ENCODE measurements at regions not wholly inside any gene's neighbourhood (a gene's known extent, or its start where the extent isn't known, plus 50 kb on each side); places are given as distances from the start of the nearest gene placed in this dataset.

DNA sequence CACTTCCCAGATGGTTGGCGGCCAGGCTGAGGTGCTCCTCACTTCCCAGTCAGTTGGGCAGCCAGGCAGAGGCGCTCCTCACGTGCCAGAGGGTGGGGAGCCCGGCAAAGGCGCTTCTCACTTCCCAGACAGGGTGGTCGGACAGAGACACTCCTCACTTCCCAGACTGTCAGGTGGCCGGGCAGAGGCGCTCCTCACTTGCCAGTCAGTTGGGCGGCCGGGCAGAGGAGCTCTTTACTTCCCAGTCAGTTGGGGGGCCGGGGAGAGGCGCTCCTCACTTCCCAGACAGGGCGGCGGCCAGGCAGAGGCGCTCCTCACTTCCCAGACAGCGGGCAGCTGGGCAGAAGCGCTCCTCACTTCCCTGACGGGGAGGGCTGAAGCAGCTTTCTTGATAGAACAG, 143.0 kb upstream of the ARID2 start:
- DNase-seq (ENCODE audit: low read depth), result no peak

DNA sequence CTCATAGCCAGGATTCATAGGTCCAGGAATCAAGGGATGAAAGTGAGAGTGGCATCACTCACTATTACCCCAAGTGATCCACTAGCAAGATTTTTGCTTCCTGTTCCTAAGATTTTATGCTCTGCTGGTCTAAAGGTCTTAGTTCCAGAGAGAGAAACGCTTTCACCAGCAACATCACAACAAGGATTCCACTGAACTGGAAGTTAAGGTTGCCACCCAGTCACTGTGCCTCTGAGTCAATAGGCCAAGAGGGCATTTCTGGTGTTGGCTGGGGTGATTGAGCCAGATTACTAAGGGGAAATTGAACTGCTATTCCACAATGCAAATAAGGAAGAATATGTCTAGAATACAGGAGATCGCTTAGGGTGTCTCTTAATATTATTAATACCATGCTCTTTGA, 142.5 kb upstream of the ARID2 start:
- no peak for DNase-seq (ENCODE audit: low read depth)

DNA sequence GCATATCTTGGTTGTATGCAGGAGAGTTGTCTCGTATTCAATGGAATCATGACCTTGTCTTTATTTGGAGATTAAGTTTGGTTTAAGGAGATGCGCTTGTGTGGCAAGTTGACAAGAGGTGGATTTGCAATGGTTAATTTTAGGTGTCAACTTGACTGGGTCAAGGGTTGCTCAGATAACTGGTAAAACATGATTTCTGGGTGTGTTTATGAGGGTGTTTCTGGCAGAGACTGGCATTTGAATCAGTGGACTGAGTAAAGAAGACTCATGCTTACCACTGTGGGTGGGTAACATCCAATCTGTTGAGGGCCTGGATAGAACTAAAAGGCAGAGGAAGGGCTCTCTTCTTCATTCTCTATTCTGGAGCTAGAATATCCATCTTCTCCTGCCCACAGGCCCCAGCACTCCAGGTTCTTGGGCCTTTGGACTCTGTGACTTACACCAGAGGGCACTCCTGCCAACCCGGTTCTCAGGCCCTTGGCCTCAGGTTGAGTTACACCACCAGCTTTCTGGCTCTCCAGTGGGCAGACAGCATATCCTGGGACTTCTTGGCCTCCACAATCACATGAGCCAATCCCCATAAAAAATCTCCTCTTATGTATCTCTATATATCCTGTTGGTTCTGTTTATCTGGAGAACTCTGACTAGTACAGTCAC, 141.5 kb upstream of the ARID2 start:
- peak; percentile 52 for DNase-seq (ENCODE audit: low read depth)

DNA sequence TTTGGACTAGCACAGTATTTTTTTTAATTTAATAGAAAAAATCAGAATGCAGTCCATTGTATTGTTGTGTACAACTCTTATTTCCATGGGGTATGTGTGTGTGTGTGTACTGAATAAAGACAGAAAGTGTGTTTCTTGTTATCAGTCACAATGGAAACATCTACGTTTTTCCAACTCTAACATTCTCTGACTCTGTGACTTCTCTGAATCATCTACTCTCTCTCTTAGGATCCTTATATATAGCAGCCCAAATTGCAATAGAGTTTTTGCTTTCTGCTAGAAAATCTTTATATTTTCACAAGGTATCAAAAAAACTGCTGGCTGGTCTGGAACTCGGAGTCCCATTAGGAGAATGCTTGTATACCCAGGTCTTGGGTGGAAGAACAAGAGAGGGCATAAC, 138.9 kb upstream of the ARID2 start:
- no peak for DNase-seq (ENCODE audit: low read depth)

DNA sequence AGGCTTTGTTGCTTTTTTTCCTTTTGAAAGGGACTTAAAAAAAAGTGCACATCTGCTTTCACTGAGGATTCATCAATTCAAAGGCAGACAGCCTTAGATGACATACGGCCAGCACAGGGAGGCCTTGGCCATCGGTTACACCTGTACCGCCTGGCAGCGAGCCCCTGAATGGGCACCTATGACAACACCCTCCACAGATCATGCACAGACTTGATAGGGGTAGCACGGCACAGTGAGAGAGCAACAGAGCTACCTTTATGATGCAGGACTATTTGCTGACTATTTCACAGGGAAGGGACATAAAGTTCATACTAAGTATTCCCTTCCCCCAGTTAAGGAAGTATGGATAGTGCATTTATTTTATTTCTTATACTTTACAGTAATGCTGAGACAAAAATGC, 137.9 kb upstream of the ARID2 start:
- no peak for DNase-seq (ENCODE audit: low read depth)

DNA sequence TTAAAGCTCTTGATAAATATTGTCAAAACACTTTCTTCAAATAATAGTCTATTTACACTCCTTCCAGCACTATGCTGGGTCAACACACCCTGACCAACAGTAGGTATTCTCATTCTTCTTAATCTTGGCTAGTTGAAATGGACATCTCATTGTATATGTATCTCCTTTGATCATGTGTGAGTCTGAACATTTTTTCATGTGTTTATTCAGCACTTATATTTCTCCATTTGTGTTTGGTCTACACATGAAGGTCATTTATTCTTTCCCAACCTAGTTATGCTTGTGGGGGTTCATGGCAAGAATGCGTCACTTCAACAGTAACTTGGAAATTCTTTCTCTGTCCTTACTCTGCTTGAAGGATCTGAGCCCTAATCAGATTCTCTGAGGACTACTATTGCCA, 133.1 kb upstream of the ARID2 start:
- no peak for DNase-seq (ENCODE audit: low read depth)

DNA sequence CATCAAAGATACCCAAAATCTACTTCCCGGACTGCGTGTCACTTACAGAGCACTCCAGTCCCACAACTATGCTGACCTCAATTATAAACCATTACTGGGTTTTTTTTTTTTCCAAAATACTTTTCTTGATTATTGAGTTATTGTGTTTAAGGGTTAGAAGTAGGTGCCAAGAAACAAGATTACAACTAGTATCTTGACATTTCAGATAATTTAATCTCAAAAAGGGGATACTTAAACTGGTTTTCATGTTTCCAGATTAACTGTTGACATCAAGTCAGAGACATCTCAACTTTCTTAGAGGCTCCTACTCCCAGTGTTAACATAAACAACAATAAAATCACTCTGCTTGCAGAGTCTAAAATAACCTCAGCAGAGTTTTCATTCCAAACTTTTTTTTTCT, 131.2 kb upstream of the ARID2 start:
- no peak for DNase-seq (ENCODE audit: low read depth)

DNA sequence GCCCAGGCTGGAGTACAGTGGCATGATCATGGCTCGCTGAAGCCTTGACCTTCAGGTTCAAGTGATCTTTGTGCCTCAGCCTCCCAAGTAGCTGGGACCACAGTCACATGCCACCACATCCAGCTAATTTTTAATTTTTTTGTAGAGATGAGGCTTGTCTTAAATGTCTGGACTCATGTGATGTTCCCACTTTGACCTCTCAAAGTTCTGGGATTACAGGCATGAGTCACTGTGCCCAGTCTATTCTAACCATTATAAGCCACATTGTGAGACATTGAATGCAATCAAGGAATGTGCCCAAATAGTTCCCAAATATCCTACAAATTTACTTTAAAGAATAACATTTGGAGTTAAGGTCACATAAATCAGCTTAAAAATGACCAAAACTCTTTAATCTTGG, 130.7 kb upstream of the ARID2 start:
- DNase-seq (ENCODE audit: low read depth), result peak; percentile 32

DNA sequence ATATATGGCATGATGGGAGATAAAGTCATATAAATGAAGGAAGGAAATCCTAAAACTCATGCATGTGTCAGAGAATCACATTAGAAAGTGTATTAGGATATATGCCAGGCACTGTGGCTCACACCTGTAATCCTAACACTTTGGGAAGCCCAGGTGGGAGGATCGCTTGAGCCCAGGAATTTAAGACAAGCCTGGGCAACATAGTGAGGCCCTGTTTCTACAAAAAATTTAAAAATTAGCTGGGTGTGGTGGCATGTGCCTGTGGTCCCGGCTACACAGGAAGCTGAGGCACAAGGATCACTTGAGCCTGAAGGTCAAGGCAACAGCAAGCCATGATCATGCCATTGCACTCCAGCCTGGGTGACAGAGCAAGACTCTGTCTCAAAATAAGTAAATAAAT, 130.3 kb upstream of the ARID2 start:
- DNase-seq (ENCODE audit: low read depth), result no peak

DNA sequence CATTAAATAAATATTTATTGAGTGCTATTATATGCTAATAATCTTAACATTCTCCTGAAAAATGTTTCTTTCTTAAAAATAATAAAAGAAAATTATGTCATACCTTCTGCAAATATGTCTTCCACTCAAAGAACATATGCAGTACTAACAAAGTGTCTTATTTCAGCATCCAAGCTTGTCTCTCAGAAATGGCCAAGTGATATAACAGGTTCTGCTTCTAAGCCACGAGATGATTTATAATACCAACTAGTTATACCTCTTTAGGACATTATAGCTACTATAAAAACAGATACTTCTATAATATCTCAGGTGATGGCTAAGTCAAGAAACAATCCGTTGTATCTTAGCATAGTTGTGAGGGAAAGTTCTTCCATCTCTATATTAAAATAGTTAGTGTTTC, 128.1 kb upstream of the ARID2 start:
- no peak for DNase-seq (ENCODE audit: low read depth)

DNA sequence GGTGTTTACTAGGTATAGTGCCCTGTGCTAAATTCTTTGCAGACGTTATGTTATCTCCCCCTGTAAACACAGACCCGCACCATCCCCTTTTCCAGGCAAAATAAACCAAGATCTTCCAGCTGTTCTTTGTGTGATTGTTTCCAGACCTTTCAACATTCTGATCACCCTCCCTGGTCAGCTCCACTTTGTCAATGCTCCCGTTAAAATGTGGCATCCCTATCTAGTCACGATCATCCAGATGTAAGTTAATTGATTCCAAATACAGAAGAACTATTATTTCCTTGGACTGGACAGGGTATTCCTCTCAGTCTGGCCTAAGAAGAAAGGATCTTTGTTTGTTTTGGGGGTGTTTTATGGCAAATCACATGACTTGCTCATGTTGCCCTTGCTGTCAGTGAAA, 127.6 kb upstream of the ARID2 start:
- no peak for DNase-seq (ENCODE audit: low read depth)

DNA sequence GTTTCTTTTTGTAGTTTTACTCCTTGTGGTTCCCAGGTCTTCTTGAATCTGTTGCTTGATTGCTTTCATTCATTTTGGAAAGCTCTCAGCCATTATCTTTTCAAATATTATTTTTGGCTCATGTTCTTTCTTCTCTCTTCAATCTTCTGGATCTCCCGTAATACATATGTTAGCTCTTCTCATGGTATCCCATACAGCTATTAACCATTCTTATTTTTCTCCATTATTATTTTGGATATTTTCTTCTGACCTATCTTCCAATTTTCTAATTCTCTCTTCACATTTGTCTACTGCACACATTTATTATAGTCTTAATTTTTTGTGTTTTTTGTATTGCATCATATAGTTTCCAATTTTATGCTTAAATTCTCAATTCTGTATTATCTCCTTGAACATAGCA, 123.9 kb upstream of the ARID2 start:
- DNase-seq (ENCODE audit: low read depth), result no peak

DNA sequence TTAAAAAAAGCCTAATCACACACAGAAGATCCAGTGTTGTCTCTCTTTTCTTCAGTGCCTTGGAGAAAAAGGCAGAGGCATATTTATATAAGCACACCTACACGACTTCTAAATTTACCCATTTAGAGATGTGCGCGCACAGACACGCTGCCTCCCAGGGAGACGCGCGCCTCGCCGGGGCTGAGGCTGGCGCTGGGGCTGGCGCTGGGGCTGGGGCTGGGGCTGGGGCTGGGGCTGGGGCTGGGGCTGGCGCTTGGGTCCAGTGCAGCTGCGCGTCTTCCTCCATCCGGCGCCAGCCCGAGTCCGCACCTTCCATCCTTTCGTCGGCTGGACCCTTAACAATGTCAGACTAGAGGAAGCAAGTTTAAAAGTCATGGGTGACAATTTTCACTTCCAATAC, 118.4 kb upstream of the ARID2 start:
- no peak for DNase-seq (ENCODE audit: low read depth)

DNA sequence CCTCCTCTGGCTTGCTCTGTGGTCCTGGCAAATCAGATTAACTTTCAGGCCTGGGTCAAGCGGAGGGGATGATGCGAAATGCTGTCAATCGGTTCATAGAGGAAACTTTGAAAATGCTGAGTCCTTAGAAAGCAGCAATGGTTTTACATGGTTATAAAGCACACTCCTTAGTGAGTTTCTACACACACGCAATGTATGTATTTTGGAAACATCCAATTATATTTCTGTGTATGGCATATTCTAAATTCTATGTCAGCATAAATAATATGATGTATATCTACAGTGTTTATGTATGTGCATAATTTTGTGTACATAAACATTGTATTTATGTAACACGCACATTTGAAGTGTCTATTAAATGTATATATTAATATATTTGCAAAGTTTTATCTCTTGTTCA, 118.0 kb upstream of the ARID2 start:
- DNase-seq (ENCODE audit: low read depth), result no peak

DNA sequence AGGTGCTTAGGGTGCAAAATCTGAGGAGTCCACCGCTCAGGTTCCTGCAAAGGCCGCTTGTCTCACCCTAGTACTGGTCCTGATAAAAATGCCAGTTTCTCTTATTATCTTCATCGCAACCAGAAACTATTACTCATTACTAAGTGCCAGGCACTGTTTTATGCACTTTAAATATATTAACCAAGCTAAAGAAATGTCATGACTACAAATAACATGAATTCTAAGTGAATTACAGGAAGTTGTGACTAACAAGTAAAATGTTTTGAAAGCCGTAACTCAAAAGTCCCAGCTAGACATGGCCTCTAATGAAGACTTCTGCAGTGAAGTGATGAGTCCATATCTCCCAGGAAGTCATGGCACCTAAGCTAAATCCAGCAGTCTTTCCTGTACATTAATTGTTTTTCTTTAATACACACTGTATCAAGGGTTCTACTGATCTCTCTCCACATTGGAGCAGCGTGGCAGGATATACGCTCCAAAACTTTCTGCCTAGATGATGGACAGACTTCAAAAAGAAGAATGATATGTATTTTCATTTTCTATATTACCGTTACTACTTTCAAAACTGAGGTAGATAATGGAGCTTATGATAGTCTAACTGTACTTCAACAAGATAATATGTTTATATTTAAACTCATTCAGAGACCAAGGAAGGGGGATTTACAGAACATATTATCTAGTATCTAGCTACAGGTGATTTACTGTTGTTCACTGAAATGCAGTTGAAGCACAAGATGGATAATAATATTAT, 117.3 kb upstream of the ARID2 start:
- DNase-seq (ENCODE audit: low read depth), result no peak

DNA sequence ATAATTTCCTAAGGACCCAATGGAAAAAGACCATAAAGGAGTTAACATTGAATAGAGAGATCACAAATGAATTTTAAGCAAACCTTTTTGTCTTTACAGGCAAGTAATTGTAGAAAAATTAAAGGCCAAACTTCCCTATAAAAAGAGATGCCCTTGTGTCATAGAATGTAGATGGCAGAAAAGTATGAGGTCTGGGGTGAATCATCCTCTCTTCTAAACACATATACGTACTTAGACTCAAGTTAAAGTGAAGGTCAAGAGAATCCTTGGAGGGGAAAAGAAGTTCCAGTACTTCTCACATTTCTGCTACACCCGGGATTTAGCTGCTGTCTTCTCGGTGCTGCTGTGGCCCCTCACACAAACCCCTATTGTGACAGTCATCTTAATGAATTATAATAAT, 116.2 kb upstream of the ARID2 start:
- DNase-seq (ENCODE audit: low read depth), result no peak

DNA sequence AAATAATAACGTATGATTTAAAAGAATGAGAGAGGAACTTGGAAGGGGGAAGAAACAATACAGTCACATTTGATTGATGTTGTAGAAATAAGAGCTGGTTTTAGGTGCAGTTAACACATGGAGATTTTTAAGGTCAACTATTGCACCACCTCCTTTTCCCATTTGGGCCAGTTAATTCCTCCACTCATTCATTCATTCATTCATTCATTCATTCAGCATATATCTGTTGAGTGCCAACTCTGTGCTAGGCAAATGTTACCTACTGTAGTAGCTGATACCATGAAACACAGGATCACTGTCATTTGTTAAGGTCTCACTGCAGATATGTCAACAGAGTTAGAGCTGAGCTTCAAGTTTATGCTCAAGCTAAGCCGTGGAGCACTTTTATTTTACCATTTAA, 115.7 kb upstream of the ARID2 start:
- no peak for DNase-seq (ENCODE audit: low read depth)

DNA sequence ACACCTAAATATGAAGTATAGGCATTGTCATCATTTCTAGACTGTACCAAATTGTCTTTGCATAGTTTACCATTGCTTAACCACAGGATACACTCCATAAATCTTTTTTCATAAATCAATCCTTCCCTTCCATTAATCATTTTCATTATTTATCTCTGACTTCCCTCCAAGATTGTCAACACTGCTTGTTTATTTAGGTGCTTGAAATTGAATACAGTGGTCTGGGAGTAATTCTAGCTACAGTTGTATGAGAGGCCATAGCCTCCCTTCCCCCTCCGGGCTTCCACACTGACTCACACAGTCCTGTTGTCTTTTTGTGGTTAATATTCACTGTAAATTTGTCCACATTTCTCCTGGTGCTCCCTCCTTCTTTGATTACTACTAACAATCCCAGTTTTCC, 114.2 kb upstream of the ARID2 start:
- peak; percentile 87 for DNase-seq (ENCODE audit: low read depth)

DNA sequence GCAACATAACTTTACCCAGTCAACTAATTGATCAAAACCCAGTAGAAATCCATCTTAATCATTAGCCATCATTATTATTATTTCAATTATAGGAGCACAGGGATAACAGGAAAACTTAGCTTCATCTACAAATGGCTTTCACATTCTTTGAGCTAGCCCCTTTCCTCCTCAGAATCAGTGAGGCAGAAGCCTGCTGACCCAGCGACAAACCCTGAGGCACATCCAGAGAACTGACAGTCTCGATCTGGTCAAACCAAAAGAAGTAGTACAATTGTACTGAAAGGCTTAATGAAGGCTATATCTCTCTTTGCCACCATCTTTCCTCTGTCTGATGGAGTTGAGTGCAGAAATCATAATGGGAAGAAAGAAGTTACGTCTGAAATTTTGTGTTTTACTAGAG, 109.8 kb upstream of the ARID2 start:
- no peak for DNase-seq (ENCODE audit: low read depth)

DNA sequence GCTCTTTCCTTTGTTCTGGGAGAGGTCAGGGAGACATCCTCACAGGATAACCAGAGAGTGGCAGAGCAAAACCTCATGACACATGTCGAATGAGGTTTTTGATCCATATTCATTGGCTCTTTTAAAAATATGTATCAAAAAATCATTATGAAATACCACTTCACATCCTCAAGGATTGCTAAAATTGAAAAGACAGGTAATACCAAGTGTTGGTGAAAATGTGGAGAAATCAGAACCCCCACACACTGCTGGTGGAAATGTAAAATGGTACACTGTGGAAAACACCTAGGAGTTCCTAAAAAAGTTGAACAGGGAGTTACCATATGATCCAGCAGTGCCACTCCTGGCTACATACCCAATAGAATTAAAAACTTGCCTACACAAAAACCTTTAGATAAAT, 107.8 kb upstream of the ARID2 start:
- no peak for DNase-seq (ENCODE audit: low read depth)

DNA sequence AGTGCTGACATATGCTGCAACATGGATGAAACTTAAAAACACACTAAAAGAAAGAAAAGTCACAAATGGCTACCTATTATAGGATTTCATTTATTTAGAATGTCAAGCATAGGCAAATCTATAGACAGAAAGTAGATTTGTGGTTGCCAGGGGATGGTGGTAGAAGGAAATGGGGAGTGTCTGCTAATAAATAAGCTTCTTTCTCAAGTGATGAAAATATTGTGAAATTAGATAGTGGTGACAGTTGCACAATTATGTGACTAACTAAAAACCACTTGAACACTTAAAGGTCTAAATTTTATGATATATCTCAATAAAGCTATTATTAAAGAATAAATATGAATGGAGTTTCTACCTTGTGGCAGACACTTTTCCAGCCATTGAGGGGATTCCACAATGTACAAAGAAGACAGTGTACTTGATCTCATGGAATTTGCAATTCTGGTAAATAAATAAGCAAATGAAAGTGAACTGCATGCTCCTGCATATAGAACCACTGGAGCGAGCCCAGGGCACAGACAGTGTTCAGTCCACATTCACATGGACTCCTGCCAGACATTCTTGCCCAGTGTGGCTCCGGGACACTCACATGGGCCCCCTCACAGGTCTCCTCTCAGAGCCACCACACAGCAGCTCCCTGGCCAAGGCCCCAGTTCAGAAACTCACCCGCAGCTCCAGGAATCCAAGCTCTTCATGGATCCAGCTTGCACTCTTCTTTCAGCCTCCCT, 107.1 kb upstream of the ARID2 start:
- DNase-seq (ENCODE audit: low read depth), result no peak

DNA sequence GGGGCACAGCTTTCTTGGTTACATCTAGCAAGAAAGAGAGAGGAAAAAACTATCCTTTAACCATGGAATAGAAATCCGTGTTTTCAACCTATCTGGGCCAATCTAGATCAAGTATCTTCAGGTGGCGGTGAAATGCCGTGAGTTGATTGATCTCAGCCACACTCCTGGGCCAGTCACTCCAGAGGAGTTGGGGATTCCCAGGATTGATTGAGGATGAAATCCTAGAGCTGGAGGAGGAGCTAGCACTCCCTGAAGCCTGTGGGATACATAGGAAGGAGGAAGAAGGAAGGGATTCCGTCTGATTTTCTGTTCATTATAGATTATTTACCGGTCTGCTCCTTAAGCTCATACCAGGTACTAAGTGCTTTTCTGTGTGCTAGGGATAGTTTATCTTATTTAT, 106.3 kb upstream of the ARID2 start:
- no peak for DNase-seq (ENCODE audit: low read depth)

DNA sequence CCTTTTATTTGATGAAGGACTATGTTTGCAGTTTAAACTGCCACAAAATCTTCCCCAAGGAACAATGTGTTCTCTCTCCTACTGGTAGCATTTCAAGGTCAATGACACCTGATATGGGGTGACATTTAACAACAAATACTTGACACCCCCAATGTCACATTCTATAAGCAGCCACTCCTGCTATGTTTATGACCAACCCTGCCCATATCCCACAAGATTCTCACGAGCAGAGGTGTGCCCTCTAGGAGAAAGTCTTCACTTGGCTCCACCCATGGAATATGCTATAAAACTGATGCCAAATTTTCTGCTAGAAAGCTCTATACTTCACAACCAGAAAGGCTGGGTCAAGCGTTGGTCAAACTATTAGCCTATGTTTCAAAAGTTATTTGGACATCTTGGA, 105.6 kb upstream of the ARID2 start:
- no peak for DNase-seq (ENCODE audit: low read depth)

All from myocyte (in vitro differentiated cells).